SK-N-SH treated with all-trans-retinoic acid at 6 μM for 48 hours (cell line): ENCODE measurements at regions not wholly inside any gene's neighbourhood (a gene's known extent, or its start where the extent isn't known, plus 50 kb on each side); places are given as distances from the start of the nearest gene placed in this dataset.

Experiments
- ARNTL ChIP-seq: fragments of 450-650 bp; formaldehyde crosslinking; IDR thresholded peaks from 2 replicates; pipeline ENCODE4 v1.5.0; 2020; ENCODE audit warnings: low read depth, mild to moderate bottlenecking, moderate library complexity, borderline replicate concordance
- CSDC2 ChIP-seq: fragments of 250-450 bp; sonication (Bioruptor Pico); IDR thresholded peaks from 2 replicates; pipeline ENCODE4 v1.5.0; 2020; ENCODE audit warnings: mild to moderate bottlenecking, moderate library complexity
- SNAI2 ChIP-seq: fragments of 250-450 bp; sonication (Bioruptor Pico); IDR thresholded peaks from 2 replicates; pipeline ENCODE4 v1.5.0; 2020; ENCODE audit warnings: mild to moderate bottlenecking, moderate library complexity
- TCF4 ChIP-seq: fragments of 250-450 bp; sonication (Bioruptor Pico); IDR thresholded peaks from 2 replicates; pipeline ENCODE4 v1.8.0; 2021; ENCODE audit warnings: mild to moderate bottlenecking, moderate library complexity, borderline replicate concordance
- ZFP3 ChIP-seq: fragments of 250-450 bp; sonication (Bioruptor Pico); IDR thresholded peaks from 2 replicates; pipeline ENCODE4 v1.5.0; 2020; ENCODE audit warnings: mild to moderate bottlenecking, moderate library complexity
- ZFP30 ChIP-seq: fragments of 450-650 bp; formaldehyde crosslinking; IDR thresholded peaks from 2 replicates; pipeline ENCODE4 v1.5.0; 2022; ENCODE audit warnings: mild to moderate bottlenecking, moderate library complexity
- TF ChIP-seq, protein P1 (sequence below): fragments of 250-450 bp; sonication (Bioruptor Pico); IDR thresholded peaks from 2 replicates; pipeline ENCODE4 v1.5.0; 2020; ENCODE audit warnings: mild to moderate bottlenecking, moderate library complexity
- TF ChIP-seq, protein P2 (sequence below): fragments of 250-450 bp; sonication (Bioruptor Pico); IDR thresholded peaks from 2 replicates; pipeline ENCODE4 v1.5.1; 2020; ENCODE audit warnings: low read depth, mild to moderate bottlenecking, moderate library complexity
- TF ChIP-seq, protein P3 (sequence below): fragments of 250-450 bp; sonication (Bioruptor Pico); IDR thresholded peaks from 2 replicates; pipeline ENCODE4 v1.8.0; 2020; ENCODE audit warnings: mild to moderate bottlenecking, moderate library complexity, borderline replicate concordance
- TF ChIP-seq, protein P4 (sequence below): fragments of 250-450 bp; sonication (Bioruptor Pico); IDR thresholded peaks from 2 replicates; pipeline ENCODE4 v1.8.0; 2021; ENCODE audit warnings: low read depth, mild to moderate bottlenecking, moderate library complexity, borderline replicate concordance
- TF ChIP-seq, protein P5 (sequence below): fragments of 250-450 bp; sonication (Bioruptor Pico); IDR thresholded peaks from 2 replicates; pipeline ENCODE4 v1.5.1; 2021; ENCODE audit warnings: mild to moderate bottlenecking, moderate library complexity

DNA sequence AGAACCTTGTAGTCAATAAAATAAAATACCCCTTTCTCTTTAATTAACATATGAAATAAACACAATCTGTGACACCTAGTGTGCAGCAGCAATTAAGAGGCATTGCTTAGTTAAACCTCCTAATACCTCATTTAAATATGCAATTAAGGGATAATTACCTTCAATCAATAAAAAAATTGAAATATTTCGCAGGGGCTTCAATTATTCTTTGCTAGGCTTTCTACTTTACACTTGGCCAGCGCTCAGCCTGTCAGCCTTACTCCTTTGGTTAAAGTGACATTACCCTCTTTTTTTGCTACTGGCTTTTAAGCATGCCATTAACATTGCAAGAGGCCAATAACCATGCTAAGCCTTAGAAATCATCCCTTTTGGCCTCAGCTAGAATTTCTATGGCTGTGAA is 327.5 kb upstream of the ZNF521 start:
- TF ChIP-seq, protein P1, sequence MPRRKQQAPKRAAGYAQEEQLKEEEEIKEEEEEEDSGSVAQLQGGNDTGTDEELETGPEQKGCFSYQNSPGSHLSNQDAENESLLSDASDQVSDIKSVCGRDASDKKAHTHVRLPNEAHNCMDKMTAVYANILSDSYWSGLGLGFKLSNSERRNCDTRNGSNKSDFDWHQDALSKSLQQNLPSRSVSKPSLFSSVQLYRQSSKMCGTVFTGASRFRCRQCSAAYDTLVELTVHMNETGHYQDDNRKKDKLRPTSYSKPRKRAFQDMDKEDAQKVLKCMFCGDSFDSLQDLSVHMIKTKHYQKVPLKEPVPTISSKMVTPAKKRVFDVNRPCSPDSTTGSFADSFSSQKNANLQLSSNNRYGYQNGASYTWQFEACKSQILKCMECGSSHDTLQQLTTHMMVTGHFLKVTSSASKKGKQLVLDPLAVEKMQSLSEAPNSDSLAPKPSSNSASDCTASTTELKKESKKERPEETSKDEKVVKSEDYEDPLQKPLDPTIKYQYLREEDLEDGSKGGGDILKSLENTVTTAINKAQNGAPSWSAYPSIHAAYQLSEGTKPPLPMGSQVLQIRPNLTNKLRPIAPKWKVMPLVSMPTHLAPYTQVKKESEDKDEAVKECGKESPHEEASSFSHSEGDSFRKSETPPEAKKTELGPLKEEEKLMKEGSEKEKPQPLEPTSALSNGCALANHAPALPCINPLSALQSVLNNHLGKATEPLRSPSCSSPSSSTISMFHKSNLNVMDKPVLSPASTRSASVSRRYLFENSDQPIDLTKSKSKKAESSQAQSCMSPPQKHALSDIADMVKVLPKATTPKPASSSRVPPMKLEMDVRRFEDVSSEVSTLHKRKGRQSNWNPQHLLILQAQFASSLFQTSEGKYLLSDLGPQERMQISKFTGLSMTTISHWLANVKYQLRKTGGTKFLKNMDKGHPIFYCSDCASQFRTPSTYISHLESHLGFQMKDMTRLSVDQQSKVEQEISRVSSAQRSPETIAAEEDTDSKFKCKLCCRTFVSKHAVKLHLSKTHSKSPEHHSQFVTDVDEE (CRISPR knock-in tag) = no peak
- TF ChIP-seq ZFP30 (CRISPR knock-in tag) (no peak), SNAI2 (CRISPR knock-in tag) (no peak), ARNTL (CRISPR knock-in tag) (no peak), CSDC2 (no peak), ZFP3 (no peak), TCF4 (CRISPR knock-in tag) (no peak)
- TF ChIP-seq, protein P2, sequence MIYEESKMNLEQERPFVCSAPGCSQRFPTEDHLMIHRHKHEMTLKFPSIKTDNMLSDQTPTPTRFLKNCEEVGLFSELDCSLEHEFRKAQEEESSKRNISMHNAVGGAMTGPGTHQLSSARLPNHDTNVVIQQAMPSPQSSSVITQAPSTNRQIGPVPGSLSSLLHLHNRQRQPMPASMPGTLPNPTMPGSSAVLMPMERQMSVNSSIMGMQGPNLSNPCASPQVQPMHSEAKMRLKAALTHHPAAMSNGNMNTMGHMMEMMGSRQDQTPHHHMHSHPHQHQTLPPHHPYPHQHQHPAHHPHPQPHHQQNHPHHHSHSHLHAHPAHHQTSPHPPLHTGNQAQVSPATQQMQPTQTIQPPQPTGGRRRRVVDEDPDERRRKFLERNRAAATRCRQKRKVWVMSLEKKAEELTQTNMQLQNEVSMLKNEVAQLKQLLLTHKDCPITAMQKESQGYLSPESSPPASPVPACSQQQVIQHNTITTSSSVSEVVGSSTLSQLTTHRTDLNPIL = no peak
- TF ChIP-seq, protein P3, sequence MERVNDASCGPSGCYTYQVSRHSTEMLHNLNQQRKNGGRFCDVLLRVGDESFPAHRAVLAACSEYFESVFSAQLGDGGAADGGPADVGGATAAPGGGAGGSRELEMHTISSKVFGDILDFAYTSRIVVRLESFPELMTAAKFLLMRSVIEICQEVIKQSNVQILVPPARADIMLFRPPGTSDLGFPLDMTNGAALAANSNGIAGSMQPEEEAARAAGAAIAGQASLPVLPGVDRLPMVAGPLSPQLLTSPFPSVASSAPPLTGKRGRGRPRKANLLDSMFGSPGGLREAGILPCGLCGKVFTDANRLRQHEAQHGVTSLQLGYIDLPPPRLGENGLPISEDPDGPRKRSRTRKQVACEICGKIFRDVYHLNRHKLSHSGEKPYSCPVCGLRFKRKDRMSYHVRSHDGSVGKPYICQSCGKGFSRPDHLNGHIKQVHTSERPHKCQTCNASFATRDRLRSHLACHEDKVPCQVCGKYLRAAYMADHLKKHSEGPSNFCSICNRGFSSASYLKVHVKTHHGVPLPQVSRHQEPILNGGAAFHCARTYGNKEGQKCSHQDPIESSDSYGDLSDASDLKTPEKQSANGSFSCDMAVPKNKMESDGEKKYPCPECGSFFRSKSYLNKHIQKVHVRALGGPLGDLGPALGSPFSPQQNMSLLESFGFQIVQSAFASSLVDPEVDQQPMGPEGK (CRISPR knock-in tag) = no peak
- TF ChIP-seq, protein P4, sequence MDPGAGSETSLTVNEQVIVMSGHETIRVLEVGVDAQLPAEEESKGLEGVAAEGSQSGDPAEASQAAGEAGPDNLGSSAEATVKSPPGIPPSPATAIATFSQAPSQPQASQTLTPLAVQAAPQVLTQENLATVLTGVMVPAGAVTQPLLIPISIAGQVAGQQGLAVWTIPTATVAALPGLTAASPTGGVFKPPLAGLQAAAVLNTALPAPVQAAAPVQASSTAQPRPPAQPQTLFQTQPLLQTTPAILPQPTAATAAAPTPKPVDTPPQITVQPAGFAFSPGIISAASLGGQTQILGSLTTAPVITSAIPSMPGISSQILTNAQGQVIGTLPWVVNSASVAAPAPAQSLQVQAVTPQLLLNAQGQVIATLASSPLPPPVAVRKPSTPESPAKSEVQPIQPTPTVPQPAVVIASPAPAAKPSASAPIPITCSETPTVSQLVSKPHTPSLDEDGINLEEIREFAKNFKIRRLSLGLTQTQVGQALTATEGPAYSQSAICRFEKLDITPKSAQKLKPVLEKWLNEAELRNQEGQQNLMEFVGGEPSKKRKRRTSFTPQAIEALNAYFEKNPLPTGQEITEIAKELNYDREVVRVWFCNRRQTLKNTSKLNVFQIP = no peak
- TF ChIP-seq, protein P5, sequence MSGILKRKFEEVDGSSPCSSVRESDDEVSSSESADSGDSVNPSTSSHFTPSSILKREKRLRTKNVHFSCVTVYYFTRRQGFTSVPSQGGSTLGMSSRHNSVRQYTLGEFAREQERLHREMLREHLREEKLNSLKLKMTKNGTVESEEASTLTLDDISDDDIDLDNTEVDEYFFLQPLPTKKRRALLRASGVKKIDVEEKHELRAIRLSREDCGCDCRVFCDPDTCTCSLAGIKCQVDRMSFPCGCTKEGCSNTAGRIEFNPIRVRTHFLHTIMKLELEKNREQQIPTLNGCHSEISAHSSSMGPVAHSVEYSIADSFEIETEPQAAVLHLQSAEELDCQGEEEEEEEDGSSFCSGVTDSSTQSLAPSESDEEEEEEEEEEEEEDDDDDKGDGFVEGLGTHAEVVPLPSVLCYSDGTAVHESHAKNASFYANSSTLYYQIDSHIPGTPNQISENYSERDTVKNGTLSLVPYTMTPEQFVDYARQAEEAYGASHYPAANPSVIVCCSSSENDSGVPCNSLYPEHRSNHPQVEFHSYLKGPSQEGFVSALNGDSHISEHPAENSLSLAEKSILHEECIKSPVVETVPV (CRISPR knock-in tag) = no peak
